ENCODE measurements at regions not wholly inside any gene's neighbourhood (a gene's known extent, or its start where the extent isn't known, plus 50 kb on each side); places are given as distances from the start of the nearest gene placed in this dataset.

GRCh38 chr16:87249425-87249824 lies 67.8 kb downstream of the C16orf95 start:
- intact Hi-C loops (cut with micrococcal nuclease; ENCODE audit: unreplicated experiment) = no loop called here
- POLR2A ChIA-PET = no interaction called here
- no TSS peak for BruUV-seq (replicated peaks)
- Histone ChIP-seq H3K4me2 (ENCODE audit: control insufficient read depth, insufficient read depth) (no peak overlapping the region), H3K4me1 (ENCODE audit: control insufficient read depth, insufficient read depth, low read length) (no peaks in the 10 kb centered on the region), H2AFZ (ENCODE audit: control insufficient read depth, low read depth, low read length) (no peak overlapping the region), H3K27me3 (replicated peaks in 1 of 2; ENCODE audit: control insufficient read depth in 2 of 2, insufficient read depth in 2 of 2, low read length in 1 of 2) (no peaks in the 10 kb centered on the region), H3K9ac (ENCODE audit: control insufficient read depth, insufficient read depth, low read length) (no peak overlapping the region), H4K20me1 (ENCODE audit: control insufficient read depth, insufficient read depth) (no peaks in the 10 kb centered on the region), H3K9me3 (replicated peaks; ENCODE audit: control insufficient read depth, insufficient read depth, low read length) (no peaks in the 10 kb centered on the region), H3K36me3 (ENCODE audit: control insufficient read depth in 2 of 2, insufficient read depth in 2 of 2, low read length in 1 of 2) (no peaks in the 10 kb centered on the region), H3K4me3 (no peak overlapping the region), H3K27ac (ENCODE audit: control insufficient read depth, insufficient read depth) (no peak overlapping the region), H3K79me2 (ENCODE audit: control insufficient read depth, insufficient read depth, low read length) (no peaks in the 10 kb centered on the region)
- RAD21 ChIA-PET (ENCODE audit: unreplicated experiment) = no interaction called here
- SMC1A ChIA-PET (ENCODE audit: uncharacterized antibody, unreplicated experiment) = no interaction called here
- TF ChIP-seq SMAD1 (IDR thresholded peaks at IDR 0.05; ENCODE audit: low read depth, partially characterized antibody) (no peak), BCLAF1 (IDR thresholded peaks at IDR 0.05) (no peak), IRF4 (IDR thresholded peaks at IDR 0.05; ENCODE audit: low read depth, low read length) (no peak), SMARCA5 (IDR thresholded peaks at IDR 0.05) (no peak)
- DNase-seq (ENCODE audit: low read depth, low spot score) = no peak
- ATAC-seq = no peak
- WGBS (ENCODE audit: insufficient coverage, insufficient replicate concordance, low lambda C conversion rate, missing lambda C conversion rate) = 61% methylated on average over 10 of the region's 10 CpGs
- FAIRE-seq = no peak
- in situ Hi-C loops (cut with MboI) = no loop called here
- CTCF ChIA-PET = no interaction called here

- ChIA-PET SMC1A (ENCODE audit: uncharacterized antibody, unreplicated experiment) (no interaction called here), RAD21 (ENCODE audit: unreplicated experiment) (no interaction called here), POLR2A (no interaction called here), CTCF (no interaction called here)
- H3K4me2 ChIP-seq (ENCODE audit: control insufficient read depth, insufficient read depth) = no peak overlapping the region
- in situ Hi-C loops (cut with MboI) = no loop called here
- no peak for ATAC-seq
- H3K27ac ChIP-seq (ENCODE audit: control insufficient read depth, insufficient read depth) = no peak overlapping the region
- H3K9ac ChIP-seq (ENCODE audit: control insufficient read depth, insufficient read depth, low read length) = no peak overlapping the region
- no peaks in the 10 kb centered on the region for H3K9me3 ChIP-seq (replicated peaks; ENCODE audit: control insufficient read depth, insufficient read depth, low read length)
- DNase-seq (ENCODE audit: low read depth, low spot score) = no peak
- intact Hi-C loops (cut with micrococcal nuclease; ENCODE audit: unreplicated experiment) = no loop called here
- no TSS peak for BruUV-seq (replicated peaks)
- no peaks in the 10 kb centered on the region for H3K27me3 ChIP-seq (replicated peaks in 1 of 2; ENCODE audit: control insufficient read depth in 2 of 2, insufficient read depth in 2 of 2, low read length in 1 of 2)
- no peaks in the 10 kb centered on the region for H3K4me1 ChIP-seq (ENCODE audit: control insufficient read depth, insufficient read depth, low read length)
- H4K20me1 ChIP-seq (ENCODE audit: control insufficient read depth, insufficient read depth) = no peaks in the 10 kb centered on the region
- no peak overlapping the region for H2AFZ ChIP-seq (ENCODE audit: control insufficient read depth, low read depth, low read length)
- no peak overlapping the region for H3K4me3 ChIP-seq
- no peaks in the 10 kb centered on the region for H3K36me3 ChIP-seq (ENCODE audit: control insufficient read depth in 2 of 2, insufficient read depth in 2 of 2, low read length in 1 of 2)
- FAIRE-seq = no peak
- WGBS (ENCODE audit: insufficient coverage, insufficient replicate concordance, low lambda C conversion rate, missing lambda C conversion rate) = 62% methylated on average over 2 of the region's 2 CpGs
- H3K79me2 ChIP-seq (ENCODE audit: control insufficient read depth, insufficient read depth, low read length) = no peaks in the 10 kb centered on the region
- TF ChIP-seq ZZZ3 (IDR thresholded peaks at IDR 0.05; ENCODE audit: control insufficient read depth, insufficient read length, low read depth) (no peak), FOXM1 (IDR thresholded peaks at IDR 0.05; ENCODE audit: low read depth, low read length) (no peak), NFYA (IDR thresholded peaks at IDR 0.05; ENCODE audit: borderline replicate concordance, low read depth, low read length) (no peak), ELK1 (IDR thresholded peaks at IDR 0.05; ENCODE audit: low read depth, low read length) (no peak), MYB (IDR thresholded peaks at IDR 0.05; ENCODE audit: borderline replicate concordance, low read depth, low read length) (no peak), PBX3 (IDR thresholded peaks at IDR 0.05; ENCODE audit: insufficient replicate concordance, low read depth, low read length) (no peak), MEF2A (IDR thresholded peaks at IDR 0.05; ENCODE audit: insufficient read depth, low read depth, low read length) (no peak), SMARCA5 (IDR thresholded peaks at IDR 0.05) (no peak), DPF2 (IDR thresholded peaks at IDR 0.05) (no peak)
Observed at GRCh38 chr16:87250431-87250960, 66.7 kb downstream of the C16orf95 start.
